Smooth muscle cell of the brain vasculature (primary cell): ENCODE measurements at regions not wholly inside any gene's neighbourhood (a gene's known extent, or its start where the extent isn't known, plus 50 kb on each side); places are given as distances from the start of the nearest gene placed in this dataset.
"Not testable (repeated sequence)": the region's sequence is repeated elsewhere in the genome, so short reads cannot be mapped to it uniquely, and the experiment has no call there.

Experiments
- DNase-seq: peaks from one replicate; pipeline ENCODE4 v3.0.0-alpha.2; 2012; ENCODE audit warnings: low read depth, low spot score

GRCh38 chr6:77178821-77179220, 284.5 kb downstream of the HTR1B start:
- no peak for DNase-seq

GRCh38 chr6:77177470-77177869, 285.8 kb downstream of the HTR1B start:
- DNase-seq = no peak

- no peak for DNase-seq
These were observed 289.7 kb downstream of the HTR1B start for GRCh38 chr6:77173472-77174074.

GRCh38 chr6:77172578-77172977, 290.7 kb downstream of the HTR1B start:
- DNase-seq = no peak

- no peak for DNase-seq
These were observed 303.6 kb downstream of the HTR1B start for GRCh38 chr6:77159730-77160129.

- no peak for DNase-seq
These were observed 312.1 kb downstream of the HTR1B start for GRCh38 chr6:77151241-77151640.

GRCh38 chr6:77150736-77151135, 312.6 kb downstream of the HTR1B start:
- DNase-seq = no peak

GRCh38 chr6:77145244-77145643, 318.0 kb downstream of the HTR1B start:
- DNase-seq = no peak

GRCh38 chr6:77143659-77144447, 319.4 kb downstream of the HTR1B start:
- no peak for DNase-seq

- DNase-seq = no peak
These were observed 327.2 kb downstream of the HTR1B start for GRCh38 chr6:77136086-77136485.

GRCh38 chr6:77133031-77133430, 330.3 kb downstream of the HTR1B start:
- no peak for DNase-seq

GRCh38 chr6:77131426-77131825, 331.9 kb downstream of the HTR1B start:
- DNase-seq = no peak

GRCh38 chr6:77124604-77125003, 338.7 kb downstream of the HTR1B start:
- DNase-seq = no peak

- no peak for DNase-seq
These were observed 339.8 kb downstream of the HTR1B start for GRCh38 chr6:77123527-77123926.

- DNase-seq = no peak
These were observed 356.3 kb downstream of the HTR1B start for GRCh38 chr6:77106992-77107391.

- no peak for DNase-seq
These were observed 358.2 kb downstream of the HTR1B start for GRCh38 chr6:77105091-77105490.

GRCh38 chr6:77097940-77098339, 365.4 kb downstream of the HTR1B start:
- DNase-seq = no peak

GRCh38 chr6:77095936-77096627, 367.2 kb downstream of the HTR1B start:
- no peak for DNase-seq

GRCh38 chr6:77094821-77095220, 368.5 kb downstream of the HTR1B start:
- DNase-seq = no peak

GRCh38 chr6:77092971-77093370, 370.3 kb downstream of the HTR1B start:
- DNase-seq = no peak

- DNase-seq = no peak
These were observed 373.5 kb downstream of the HTR1B start for GRCh38 chr6:77089776-77090175.

GRCh38 chr6:77087794-77088318, 375.4 kb downstream of the HTR1B start:
- not testable (repeated sequence) for DNase-seq
